ENCODE measurements at regions not wholly inside any gene's neighbourhood (a gene's known extent, or its start where the extent isn't known, plus 50 kb on each side); places are given as distances from the start of the nearest gene placed in this dataset.

GRCh38 chr4:73690051-73690738 lies 50.2 kb upstream of the CXCL8 start:
- TF ChIP-seq CTCF (IDR thresholded peaks at IDR 0.05; ENCODE audit: insufficient read depth, low read depth, low read length) = no peak
- DNase-seq (ENCODE audit: low read depth) = no peak
- no peak overlapping the region for H3K4me3 ChIP-seq (ENCODE audit: low read depth, low read length)
